ENCODE measurements at regions not wholly inside any gene's neighbourhood (a gene's known extent, or its start where the extent isn't known, plus 50 kb on each side); places are given as distances from the start of the nearest gene placed in this dataset.

- TF ChIP-seq RFX5 (IDR thresholded peaks at IDR 0.05) (no peak), FOSL2 (IDR thresholded peaks at IDR 0.05) (no peak), FOSL2 (CRISPR knock-in tag; IDR thresholded peaks at IDR 0.05) (no peak), SREBF2 (IDR thresholded peaks at IDR 0.05) (no peak), ZC3H11A (IDR thresholded peaks at IDR 0.05) (no peak), POLR2A (IDR thresholded peaks at IDR 0.05; ENCODE audit: low read length) (no peak)
- TF ChIP-seq, protein P1, sequence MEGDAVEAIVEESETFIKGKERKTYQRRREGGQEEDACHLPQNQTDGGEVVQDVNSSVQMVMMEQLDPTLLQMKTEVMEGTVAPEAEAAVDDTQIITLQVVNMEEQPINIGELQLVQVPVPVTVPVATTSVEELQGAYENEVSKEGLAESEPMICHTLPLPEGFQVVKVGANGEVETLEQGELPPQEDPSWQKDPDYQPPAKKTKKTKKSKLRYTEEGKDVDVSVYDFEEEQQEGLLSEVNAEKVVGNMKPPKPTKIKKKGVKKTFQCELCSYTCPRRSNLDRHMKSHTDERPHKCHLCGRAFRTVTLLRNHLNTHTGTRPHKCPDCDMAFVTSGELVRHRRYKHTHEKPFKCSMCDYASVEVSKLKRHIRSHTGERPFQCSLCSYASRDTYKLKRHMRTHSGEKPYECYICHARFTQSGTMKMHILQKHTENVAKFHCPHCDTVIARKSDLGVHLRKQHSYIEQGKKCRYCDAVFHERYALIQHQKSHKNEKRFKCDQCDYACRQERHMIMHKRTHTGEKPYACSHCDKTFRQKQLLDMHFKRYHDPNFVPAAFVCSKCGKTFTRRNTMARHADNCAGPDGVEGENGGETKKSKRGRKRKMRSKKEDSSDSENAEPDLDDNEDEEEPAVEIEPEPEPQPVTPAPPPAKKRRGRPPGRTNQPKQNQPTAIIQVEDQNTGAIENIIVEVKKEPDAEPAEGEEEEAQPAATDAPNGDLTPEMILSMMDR (IDR thresholded peaks at IDR 0.05), result no peak
Measured at GRCh38 chr21:24870633-24871032, 736.6 kb downstream of the MRPL39 start.

Measured in A549 (cell line).